Brain pericyte (primary cell): ENCODE measurements at regions not wholly inside any gene's neighbourhood (a gene's known extent, or its start where the extent isn't known, plus 50 kb on each side); places are given as distances from the start of the nearest gene placed in this dataset.
A peak's percentile ranks its signal among the peaks of the same experiment; 100 is the strongest.

ENCODE experiments used
- DNase-seq: peaks from one replicate; pipeline ENCODE4 v3.0.0-alpha.2; 2012; ENCODE audit warnings: low read depth, low spot score

- no peak for DNase-seq
Measured at GRCh38 chr4:152097371-152097770, 336.6 kb upstream of the GATB start.

GRCh38 chr4:152095701-152096070 lies 334.9 kb upstream of the GATB start:
- no peak for DNase-seq

- DNase-seq, result peak; percentile 18
Measured at GRCh38 chr4:152094970-152095700, 334.3 kb upstream of the GATB start.

GRCh38 chr4:152091405-152091804 lies 330.6 kb upstream of the GATB start:
- DNase-seq, result no peak

- no peak for DNase-seq
Measured at GRCh38 chr4:152090543-152090942, 329.7 kb upstream of the GATB start.

- no peak for DNase-seq
Measured at GRCh38 chr4:152089584-152089983, 328.8 kb upstream of the GATB start.

- no peak for DNase-seq
Measured at GRCh38 chr4:152087335-152087734, 326.5 kb upstream of the GATB start.

- DNase-seq, result no peak
Measured at GRCh38 chr4:152085657-152086056, 324.9 kb upstream of the GATB start.

- DNase-seq, result no peak
Measured at GRCh38 chr4:152083338-152083737, 322.5 kb upstream of the GATB start.

GRCh38 chr4:152081024-152081423 lies 320.2 kb upstream of the GATB start:
- DNase-seq, result no peak

GRCh38 chr4:152079543-152080293 lies 318.9 kb upstream of the GATB start:
- DNase-seq, result no peak

- no peak for DNase-seq
Measured at GRCh38 chr4:152079079-152079478, 318.3 kb upstream of the GATB start.

GRCh38 chr4:152077582-152077981 lies 316.8 kb upstream of the GATB start:
- DNase-seq, result no peak

GRCh38 chr4:152075253-152075928 lies 314.6 kb upstream of the GATB start:
- DNase-seq, result no peak

- no peak for DNase-seq
Measured at GRCh38 chr4:152074573-152074972, 313.8 kb upstream of the GATB start.

- no peak for DNase-seq
Measured at GRCh38 chr4:152074088-152074437, 313.3 kb upstream of the GATB start.

GRCh38 chr4:152073351-152074087 lies 312.7 kb upstream of the GATB start:
- DNase-seq, result no peak

GRCh38 chr4:152072906-152073305 lies 312.1 kb upstream of the GATB start:
- no peak for DNase-seq

- DNase-seq, result no peak
Measured at GRCh38 chr4:152072001-152072485, 311.2 kb upstream of the GATB start.

GRCh38 chr4:152070854-152071253 lies 310.0 kb upstream of the GATB start:
- DNase-seq, result no peak

- no peak for DNase-seq
Measured at GRCh38 chr4:152068866-152069265, 308.1 kb upstream of the GATB start.

- DNase-seq, result no peak
Measured at GRCh38 chr4:152065545-152065944, 304.7 kb upstream of the GATB start.
